Activated T-helper 17 cell treated with anti-CD3 and anti-CD28 coated beads, Interleukin-2, amount 50 U/mL, for 72 hours (primary cell): ENCODE measurements at regions not wholly inside any gene's neighbourhood (a gene's known extent, or its start where the extent isn't known, plus 50 kb on each side); places are given as distances from the start of the nearest gene placed in this dataset.
A peak's percentile ranks its signal among the peaks of the same experiment; 100 is the strongest.

Experiments used
- ATAC-seq: fragments of 150-1000 bp; cut with Tn5 transposase; replicated peaks from 2 replicates; pipeline ENCODE4 v1.10.0; 2021; ENCODE audit warnings: mild to moderate bottlenecking, moderate library complexity
- H3K27ac Mint-ChIP-seq: one replicate; pipeline ENCODE4 v1.8.0; 2022; ENCODE audit warnings: mixed read lengths
- H3K27me3 Mint-ChIP-seq: one replicate; pipeline ENCODE4 v1.8.0; 2022; ENCODE audit warnings: mixed read lengths
- H3K36me3 Mint-ChIP-seq: one replicate; pipeline ENCODE4 v1.8.0; 2022; ENCODE audit warnings: low read depth, mild to moderate bottlenecking, mixed read lengths
- H3K4me1 Mint-ChIP-seq: one replicate; pipeline ENCODE4 v1.8.0; 2022; ENCODE audit warnings: mixed read lengths
- H3K4me3 Mint-ChIP-seq: one replicate; pipeline ENCODE4 v1.8.0; 2022; ENCODE audit warnings: mild to moderate bottlenecking, mixed read lengths
- H3K9me3 Mint-ChIP-seq: one replicate; pipeline ENCODE4 v1.8.0; 2022; ENCODE audit warnings: mixed read lengths

- Mint-ChIP-seq H3K4me1 (no peaks in the 10 kb centered on the region), H3K27ac (no peak overlapping the region), H3K4me3 (no peak overlapping the region), H3K27me3 (peaks cover 1% of the 10 kb centered on the region), H3K36me3 (no peaks in the 10 kb centered on the region), H3K9me3 (no peaks in the 10 kb centered on the region)
- no peak for ATAC-seq
These were observed 56.2 kb upstream of the APBB1IP start for GRCh38 chr10:26381986-26382385.

- H3K27ac Mint-ChIP-seq: no peak overlapping the region
- H3K36me3 Mint-ChIP-seq: no peaks in the 10 kb centered on the region
- H3K4me1 Mint-ChIP-seq: no peaks in the 10 kb centered on the region
- no peaks in the 10 kb centered on the region for H3K9me3 Mint-ChIP-seq
- H3K27me3 Mint-ChIP-seq: peaks cover 4% of the 10 kb centered on the region
- ATAC-seq: no peak
- H3K4me3 Mint-ChIP-seq: no peak overlapping the region
These were observed 53.5 kb upstream of the APBB1IP start for GRCh38 chr10:26384600-26384999.

- Mint-ChIP-seq H3K36me3 (no peaks in the 10 kb centered on the region), H3K4me1 (no peaks in the 10 kb centered on the region), H3K9me3 (no peaks in the 10 kb centered on the region), H3K27me3 (peaks cover 7% of the 10 kb centered on the region), H3K27ac (no peak overlapping the region), H3K4me3 (no peak overlapping the region)
- no peak for ATAC-seq
These were observed 52.7 kb upstream of the APBB1IP start for GRCh38 chr10:26385443-26385842.

GRCh38 chr10:26386781-26387180 is 51.4 kb upstream of the APBB1IP start:
- H3K27ac Mint-ChIP-seq: no peak overlapping the region
- peak; percentile 72 for ATAC-seq
- no peaks in the 10 kb centered on the region for H3K9me3 Mint-ChIP-seq
- H3K4me1 Mint-ChIP-seq: no peaks in the 10 kb centered on the region
- H3K4me3 Mint-ChIP-seq: no peak overlapping the region
- peaks cover 12% of the 10 kb centered on the region for H3K27me3 Mint-ChIP-seq
- H3K36me3 Mint-ChIP-seq: no peaks in the 10 kb centered on the region
